ENCODE measurements at regions not wholly inside any gene's neighbourhood (a gene's known extent, or its start where the extent isn't known, plus 50 kb on each side); places are given as distances from the start of the nearest gene placed in this dataset.

- Mint-ChIP-seq H3K27me3 (ENCODE audit: low read depth) (no peaks in the 10 kb centered on the region), H3K9me3 (peaks cover 19% of the 10 kb centered on the region), H3K36me3 (ENCODE audit: low read depth) (no peaks in the 10 kb centered on the region), H3K27ac (peak overlapping the region; percentile 92 to 97 (median 97)), H3K4me1 (peaks cover 40% of the 10 kb centered on the region), H3K4me3 (peak overlapping the region in 1 of 3 experiments; percentile 11)
- TF ChIP-seq CTCF (IDR thresholded peaks at IDR 0.05; ENCODE audit: unreplicated experiment in 3 of 3), result no peak
These were observed 167.3 kb downstream of the DACT1 start for GRCh38 chr14:58805057-58805456.

- Mint-ChIP-seq H3K4me3 (peak overlapping the region in 1 of 3 experiments; percentile 13), H3K9me3 (peaks cover 19% of the 10 kb centered on the region), H3K36me3 (ENCODE audit: low read depth) (no peaks in the 10 kb centered on the region), H3K27ac (peak overlapping the region; percentile 92 to 97 (median 97)), H3K27me3 (ENCODE audit: low read depth) (no peaks in the 10 kb centered on the region), H3K4me1 (peaks cover 40% of the 10 kb centered on the region)
- no peak for TF ChIP-seq CTCF (IDR thresholded peaks at IDR 0.05; ENCODE audit: unreplicated experiment in 3 of 3)
These were observed 168.0 kb downstream of the DACT1 start for GRCh38 chr14:58805605-58806409.

- no peaks in the 10 kb centered on the region for H3K36me3 Mint-ChIP-seq (ENCODE audit: low read depth)
- peak overlapping the region; percentile 78 to 97 (median 92) for H3K27ac Mint-ChIP-seq
- H3K4me3 Mint-ChIP-seq, result no peak overlapping the region
These were observed 169.4 kb downstream of the DACT1 start for GRCh38 chr14:58807191-58807590.

GRCh38 chr14:58808828-58809227 lies 171.1 kb downstream of the DACT1 start:
- Mint-ChIP-seq H3K27me3 (ENCODE audit: low read depth) (no peaks in the 10 kb centered on the region), H3K36me3 (ENCODE audit: low read depth) (no peaks in the 10 kb centered on the region), H3K27ac (peak overlapping the region; percentile 18 to 53 (median 24)), H3K4me1 (peaks cover 58% of the 10 kb centered on the region), H3K4me3 (no peak overlapping the region), H3K9me3 (peaks cover 6% of the 10 kb centered on the region)
- no peak for TF ChIP-seq CTCF (IDR thresholded peaks at IDR 0.05; ENCODE audit: unreplicated experiment in 3 of 3)

More at GRCh38 chr14:58807191-58807590, 169.4 kb downstream of the DACT1 start:
- TF ChIP-seq CTCF (IDR thresholded peaks at IDR 0.05; ENCODE audit: unreplicated experiment in 3 of 3), result no peak
- peaks cover 19% of the 10 kb centered on the region for H3K9me3 Mint-ChIP-seq
- H3K4me1 Mint-ChIP-seq, result peaks cover 53% of the 10 kb centered on the region
- no peaks in the 10 kb centered on the region for H3K27me3 Mint-ChIP-seq (ENCODE audit: low read depth)

- H3K4me1 Mint-ChIP-seq, result peaks cover 54% of the 10 kb centered on the region
- no peaks in the 10 kb centered on the region for H3K36me3 Mint-ChIP-seq (ENCODE audit: low read depth)
- H3K4me3 Mint-ChIP-seq, result no peak overlapping the region
- H3K27ac Mint-ChIP-seq, result peak overlapping the region in 2 of 3 experiments; percentile 18 to 71
- peaks cover 4% of the 10 kb centered on the region for H3K9me3 Mint-ChIP-seq
- TF ChIP-seq CTCF (IDR thresholded peaks at IDR 0.05; ENCODE audit: unreplicated experiment in 3 of 3), result no peak
- no peaks in the 10 kb centered on the region for H3K27me3 Mint-ChIP-seq (ENCODE audit: low read depth)
These were observed 171.8 kb downstream of the DACT1 start for GRCh38 chr14:58809520-58809919.
